ENCODE measurements at regions not wholly inside any gene's neighbourhood (a gene's known extent, or its start where the extent isn't known, plus 50 kb on each side); places are given as distances from the start of the nearest gene placed in this dataset.

- H3K9ac ChIP-seq (ENCODE audit: low read depth, low read length, poor library complexity, severe bottlenecking) = no peak overlapping the region
Observed at GRCh38 chr2:195388028-195388427, 269.0 kb upstream of the SLC39A10 start.

GRCh38 chr2:195382186-195382585, 274.8 kb upstream of the SLC39A10 start:
- Histone ChIP-seq H3K36me3 (ENCODE audit: insufficient read depth, low read length) (no peaks in the 10 kb centered on the region), H3K9me2 (replicated peaks; ENCODE audit: low read depth, low read length) (no peaks in the 10 kb centered on the region), H2AFZ (ENCODE audit: low read length) (peak overlapping the region; percentile 25), H3K4me2 (ENCODE audit: low read depth, low read length, poor library complexity, severe bottlenecking) (peak overlapping the region; percentile 9), H3K9ac (ENCODE audit: low read depth, low read length, poor library complexity, severe bottlenecking) (no peak overlapping the region), H4K20me1 (ENCODE audit: insufficient read depth, low read length, poor library complexity, severe bottlenecking) (no peaks in the 10 kb centered on the region), H3F3A (ENCODE audit: low read depth) (no peaks in the 10 kb centered on the region), H3K27me3 (ENCODE audit: insufficient read depth, low read length, poor library complexity, severe bottlenecking) (no peaks in the 10 kb centered on the region), H3K9me3 (ENCODE audit: insufficient read depth, low read depth, low read length) (no peaks in the 10 kb centered on the region; the same call in 1 of the 2 replicates), H3K4me1 (ENCODE audit: insufficient read depth, low read length, poor library complexity, severe bottlenecking) (peaks cover 15% of the 10 kb centered on the region), H3K4me3 (ENCODE audit: low read length, poor library complexity, severe bottlenecking) (no peak overlapping the region), H3K79me2 (ENCODE audit: insufficient read depth, low read length) (no peaks in the 10 kb centered on the region)
- TF ChIP-seq CTCF (conservative IDR thresholded peaks at IDR 0.05; ENCODE audit: low read length) = no peak
- TF ChIP-seq EZH2phosphoT487 (IDR thresholded peaks at IDR 0.05; ENCODE audit: borderline replicate concordance) = no peak

More at GRCh38 chr2:195388028-195388427, 269.0 kb upstream of the SLC39A10 start:
- no peak overlapping the region for H3K4me2 ChIP-seq (ENCODE audit: low read depth, low read length, poor library complexity, severe bottlenecking)
- H3K4me3 ChIP-seq (ENCODE audit: low read length, poor library complexity, severe bottlenecking) = no peak overlapping the region
- H3K79me2 ChIP-seq (ENCODE audit: insufficient read depth, low read length) = no peaks in the 10 kb centered on the region
- no peaks in the 10 kb centered on the region for H3K9me3 ChIP-seq (ENCODE audit: insufficient read depth, low read depth, low read length)
- H3K9me2 ChIP-seq (replicated peaks; ENCODE audit: low read depth, low read length) = no peaks in the 10 kb centered on the region
- no peaks in the 10 kb centered on the region for H4K20me1 ChIP-seq (ENCODE audit: insufficient read depth, low read length, poor library complexity, severe bottlenecking)
- peaks cover 6% of the 10 kb centered on the region for H3K4me1 ChIP-seq (ENCODE audit: insufficient read depth, low read length, poor library complexity, severe bottlenecking)
- no peaks in the 10 kb centered on the region for H3F3A ChIP-seq (ENCODE audit: low read depth)
- no peaks in the 10 kb centered on the region for H3K36me3 ChIP-seq (ENCODE audit: insufficient read depth, low read length)
- H3K27me3 ChIP-seq (ENCODE audit: insufficient read depth, low read length, poor library complexity, severe bottlenecking) = no peaks in the 10 kb centered on the region
- no peak overlapping the region for H2AFZ ChIP-seq (ENCODE audit: low read length)
- TF ChIP-seq CTCF (conservative IDR thresholded peaks at IDR 0.05; ENCODE audit: low read length) (no peak), EZH2phosphoT487 (IDR thresholded peaks at IDR 0.05; ENCODE audit: borderline replicate concordance) (no peak)

GRCh38 chr2:195370167-195370943, 286.7 kb upstream of the SLC39A10 start:
- Histone ChIP-seq H2AFZ (ENCODE audit: low read length) (no peak overlapping the region), H3K9me3 (ENCODE audit: insufficient read depth, low read depth, low read length) (peaks cover 2% of the 10 kb centered on the region; the same call in 1 of the 2 replicates), H4K20me1 (ENCODE audit: insufficient read depth, low read length, poor library complexity, severe bottlenecking) (no peaks in the 10 kb centered on the region), H3K4me3 (ENCODE audit: low read length, poor library complexity, severe bottlenecking) (no peak overlapping the region), H3K36me3 (ENCODE audit: insufficient read depth, low read length) (no peaks in the 10 kb centered on the region), H3K9ac (ENCODE audit: low read depth, low read length, poor library complexity, severe bottlenecking) (no peak overlapping the region), H3K79me2 (ENCODE audit: insufficient read depth, low read length) (no peaks in the 10 kb centered on the region), H3K4me1 (ENCODE audit: insufficient read depth, low read length, poor library complexity, severe bottlenecking) (peaks cover 19% of the 10 kb centered on the region), H3K9me2 (replicated peaks; ENCODE audit: low read depth, low read length) (no peaks in the 10 kb centered on the region), H3K27me3 (ENCODE audit: insufficient read depth, low read length, poor library complexity, severe bottlenecking) (no peaks in the 10 kb centered on the region), H3K4me2 (ENCODE audit: low read depth, low read length, poor library complexity, severe bottlenecking) (no peak overlapping the region), H3F3A (ENCODE audit: low read depth) (no peaks in the 10 kb centered on the region)
- no peak for TF ChIP-seq CTCF (conservative IDR thresholded peaks at IDR 0.05; ENCODE audit: low read length)
- no peak for TF ChIP-seq EZH2phosphoT487 (IDR thresholded peaks at IDR 0.05; ENCODE audit: borderline replicate concordance)
